ENCODE measurements at regions not wholly inside any gene's neighbourhood (a gene's known extent, or its start where the extent isn't known, plus 50 kb on each side); places are given as distances from the start of the nearest gene placed in this dataset.

- Histone ChIP-seq H3K36me3 (no peaks in the 10 kb centered on the region), H3K27me3 (no peaks in the 10 kb centered on the region), H3K4me1 (no peaks in the 10 kb centered on the region), H3K27ac (no peak overlapping the region), H3K9me3 (peaks cover 0 to 4% (median 0%) of the 10 kb centered on the region in 4 donors), H3K4me3 (no peak overlapping the region)
- WGBS, 2 donors, result 81 to 82% methylated on average over 5 of the region's 5 CpGs
- ATAC-seq (ENCODE audit: low FRiP score in 2 of 2) (no peak), DNase-seq (no peak)
- no peak for TF ChIP-seq EP300 (IDR thresholded peaks at IDR 0.05)
These were observed 322.2 kb upstream of the USP25 start for GRCh38 chr21:15407585-15407984.

GRCh38 chr21:15408089-15408488 is 321.7 kb upstream of the USP25 start:
- Histone ChIP-seq H3K9me3 (peaks cover 0 to 3% (median 0%) of the 10 kb centered on the region in 4 donors), H3K36me3 (no peaks in the 10 kb centered on the region), H3K4me3 (no peak overlapping the region), H3K27ac (no peak overlapping the region), H3K27me3 (no peaks in the 10 kb centered on the region), H3K4me1 (no peaks in the 10 kb centered on the region)
- ATAC-seq (ENCODE audit: low FRiP score in 2 of 2) (no peak), DNase-seq (no peak)
- WGBS, 2 donors, result 91 to 94% methylated on average over 2 of the region's 2 CpGs
- TF ChIP-seq POLR2AphosphoS5 (IDR thresholded peaks at IDR 0.05), result no peak

DNA sequence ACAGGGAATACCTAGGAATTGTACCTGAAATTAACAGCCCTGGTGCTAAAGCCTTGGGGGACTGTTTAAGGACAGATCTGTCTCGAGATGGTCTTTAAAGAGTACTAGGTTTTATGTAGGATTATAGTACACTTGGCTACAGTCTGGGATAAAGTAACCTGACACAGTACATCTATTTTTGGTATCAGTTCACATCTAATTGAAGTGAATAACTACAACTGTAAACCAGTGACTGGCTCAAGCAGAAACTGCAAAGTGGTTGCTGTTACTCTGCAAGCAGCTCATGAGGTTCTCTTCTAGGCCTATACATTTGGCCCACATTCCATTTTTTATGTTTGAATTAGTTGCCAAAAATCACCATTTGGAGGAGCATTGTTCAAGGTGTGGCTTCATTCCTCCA is 320.8 kb upstream of the USP25 start:
- 72 to 91% methylated on average over 1 of the region's 1 CpG for WGBS, 2 donors
- no peak for DNase-seq
- no peak overlapping the region for H3K27ac ChIP-seq
- no peaks in the 10 kb centered on the region for H3K27me3 ChIP-seq
- no peak for ATAC-seq (ENCODE audit: low FRiP score in 2 of 2)
- TF ChIP-seq EP300 (IDR thresholded peaks at IDR 0.05), result no peak
- TF ChIP-seq CTCF (IDR thresholded peaks at IDR 0.05), result no peak
- no peak for TF ChIP-seq POLR2A (IDR thresholded peaks at IDR 0.05)
- TF ChIP-seq POLR2AphosphoS5 (IDR thresholded peaks at IDR 0.05), result no peak
- H3K4me1 ChIP-seq, result no peaks in the 10 kb centered on the region
- no peak overlapping the region for H3K4me3 ChIP-seq
- no peaks in the 10 kb centered on the region for H3K36me3 ChIP-seq
- no peaks in the 10 kb centered on the region for H3K9me3 ChIP-seq

DNA sequence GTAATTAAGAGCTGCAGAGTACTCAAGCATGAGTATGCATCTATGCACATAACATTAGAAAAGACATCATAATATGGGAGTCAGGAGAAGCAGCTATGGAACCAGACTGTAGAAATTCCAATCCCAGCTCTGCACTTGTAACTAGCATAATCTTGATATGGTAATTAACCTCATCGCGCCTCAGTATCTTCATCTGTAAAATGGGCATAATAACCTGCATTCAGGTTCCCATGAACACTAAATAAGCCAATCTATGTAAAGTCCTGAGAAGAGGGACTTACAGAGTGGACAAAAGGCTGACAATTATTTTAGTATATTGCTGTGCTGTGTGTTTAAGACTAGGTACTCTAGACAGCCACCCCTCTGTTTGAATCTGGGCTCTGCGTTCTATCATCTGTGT is 318.9 kb upstream of the USP25 start:
- ATAC-seq (ENCODE audit: low FRiP score in 2 of 2) (no peak), DNase-seq (no peak)
- no peaks in the 10 kb centered on the region for H3K4me1 ChIP-seq
- no peak overlapping the region for H3K27ac ChIP-seq
- no peaks in the 10 kb centered on the region for H3K27me3 ChIP-seq
- TF ChIP-seq CTCF (IDR thresholded peaks at IDR 0.05) (no peak), POLR2A (IDR thresholded peaks at IDR 0.05) (no peak), EP300 (IDR thresholded peaks at IDR 0.05) (no peak), POLR2AphosphoS5 (IDR thresholded peaks at IDR 0.05) (no peak)
- H3K36me3 ChIP-seq, result no peaks in the 10 kb centered on the region
- H3K4me3 ChIP-seq, result no peak overlapping the region
- 94 to 98% methylated on average over 3 of the region's 3 CpGs for WGBS, 2 donors
- H3K9me3 ChIP-seq, result no peaks in the 10 kb centered on the region

DNA sequence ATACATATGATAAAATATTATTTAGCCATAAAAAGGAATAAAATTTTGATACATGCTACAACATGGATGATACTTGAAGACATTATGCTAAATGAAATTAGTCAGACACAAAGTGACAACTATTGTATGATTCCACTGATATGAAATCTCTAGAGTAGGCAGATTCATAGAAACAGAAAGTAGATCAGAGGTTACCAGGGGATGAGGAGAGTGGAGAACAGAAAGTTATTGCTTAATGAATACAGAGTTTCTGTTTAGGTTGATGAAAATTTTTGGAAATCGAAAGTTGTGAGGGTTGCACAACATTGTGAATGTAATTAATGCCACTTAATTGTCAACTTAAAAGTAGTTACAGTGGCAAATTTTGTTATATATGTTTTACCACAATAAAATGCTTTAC is 315.7 kb upstream of the USP25 start:
- no peak overlapping the region for H3K27ac ChIP-seq
- ATAC-seq (ENCODE audit: low FRiP score in 2 of 2) (peak in 1 of 2 donors; percentile 47), DNase-seq (no peak)
- no peak for TF ChIP-seq POLR2AphosphoS5 (IDR thresholded peaks at IDR 0.05)
- no peak for TF ChIP-seq CTCF (IDR thresholded peaks at IDR 0.05)
- TF ChIP-seq EP300 (IDR thresholded peaks at IDR 0.05), result no peak
- TF ChIP-seq POLR2A (IDR thresholded peaks at IDR 0.05), result no peak
- 64 to 71% methylated on average over 1 of the region's 1 CpG for WGBS, 2 donors
- H3K27me3 ChIP-seq, result no peaks in the 10 kb centered on the region
- no peaks in the 10 kb centered on the region for H3K4me1 ChIP-seq
- H3K36me3 ChIP-seq, result no peaks in the 10 kb centered on the region
- H3K9me3 ChIP-seq, result no peaks in the 10 kb centered on the region
- no peak overlapping the region for H3K4me3 ChIP-seq

GRCh38 chr21:15415541-15416261 is 314.1 kb upstream of the USP25 start:
- peak in 1 of 2 donors; percentile 42 for ATAC-seq (ENCODE audit: low FRiP score in 2 of 2)
- TF ChIP-seq POLR2AphosphoS5 (IDR thresholded peaks at IDR 0.05), result no peak
- no peak for TF ChIP-seq CTCF (IDR thresholded peaks at IDR 0.05)
- TF ChIP-seq POLR2A (IDR thresholded peaks at IDR 0.05), result no peak
- TF ChIP-seq EP300 (IDR thresholded peaks at IDR 0.05), result no peak
- Histone ChIP-seq H3K27ac (no peak overlapping the region), H3K36me3 (no peaks in the 10 kb centered on the region), H3K4me3 (no peak overlapping the region), H3K9me3 (no peaks in the 10 kb centered on the region), H3K4me1 (no peaks in the 10 kb centered on the region), H3K27me3 (no peaks in the 10 kb centered on the region)
- WGBS, 2 donors, result 43 to 51% methylated on average over 2 of the region's 2 CpGs
- DNase-seq, result no peak
